PC-3 (cell line): ENCODE measurements at regions not wholly inside any gene's neighbourhood (a gene's known extent, or its start where the extent isn't known, plus 50 kb on each side); places are given as distances from the start of the nearest gene placed in this dataset.

Experiments used
- ATAC-seq: fragments of 200-7000 bp; cut with Tn5 transposase; 2 replicates; pipeline ENCODE4 v1.9.1; 2020; ENCODE audit warnings: mild to moderate bottlenecking, moderate library complexity
- BruUV-seq: library from RNA; stranded (reverse); fragments of 400-500 nt; replicated peaks from 2 replicates; lab custom pipeline; 2021; lab: Mats Ljungman, UMichigan
- CTCF ChIA-PET: fragments of 300-600 bp; sonication (Branson Sonifier 250); formaldehyde crosslinking; loops from one replicate; lab custom pipeline; 2022; ENCODE audit warnings: antibody characterized with exemption; lab: Charles Lee
- POLR2A ChIA-PET: fragments of 300-600 bp; sonication (Branson Sonifier 250); formaldehyde crosslinking; loops from one replicate; lab custom pipeline; 2022; ENCODE audit warnings: antibody characterized with exemption; ENCODE audit not compliant: unreplicated experiment; lab: Charles Lee
- DNase-seq: peaks from one replicate; pipeline ENCODE4 v3.0.0-alpha.2; 2015
- H2AFZ ChIP-seq: fragments of 300-600 bp; sonication (generic); 2 replicates; pipeline ENCODE4 v1.6.0; 2016; ENCODE audit warnings: antibody characterized with exemption, low read length
- H3F3A ChIP-seq: fragments of 300-600 bp; sonication (generic); one replicate; pipeline ENCODE4 v1.6.0; 2017; ENCODE audit warnings: antibody characterized with exemption, low read length, control low read depth, mild to moderate bottlenecking; ENCODE audit not compliant: unreplicated experiment
- H3K27ac ChIP-seq: fragments of 300-600 bp; sonication (generic); 2 replicates; pipeline ENCODE4 v1.5.1; 2016; ENCODE audit warnings: mild to moderate bottlenecking, low read length
- H3K27me3 ChIP-seq: fragments of 300-600 bp; sonication (generic); 2 replicates; pipeline ENCODE4 v1.6.1; 2016; ENCODE audit warnings: low read length, mixed read lengths
- H3K36me3 ChIP-seq: fragments of 300-600 bp; sonication (generic); 2 replicates; pipeline ENCODE4 v1.6.1; 2016; ENCODE audit warnings: low read depth, mixed run types, low read length, mixed read lengths
- H3K4me1 ChIP-seq: fragments of 300-600 bp; sonication (generic); 2 replicates; pipeline ENCODE4 v1.5.1; 2016; ENCODE audit warnings: low read length; ENCODE audit not compliant: insufficient read depth
- H3K4me2 ChIP-seq: fragments of 300-600 bp; sonication (generic); 2 replicates; pipeline ENCODE4 v1.6.0; 2016; ENCODE audit warnings: low read length
- H3K4me3 ChIP-seq: fragments of 300-600 bp; sonication (generic); 2 replicates; pipeline ENCODE4 v1.5.1; 2016; ENCODE audit warnings: mild to moderate bottlenecking, low read length, mixed read lengths
- H3K79me2 ChIP-seq: fragments of 300-600 bp; sonication (generic); 2 replicates; pipeline ENCODE4 v1.6.1; 2017; ENCODE audit warnings: low read length, mixed read lengths
- H3K9ac ChIP-seq: fragments of 300-600 bp; sonication (generic); 2 replicates; pipeline ENCODE4 v1.6.0; 2016; ENCODE audit warnings: mild to moderate bottlenecking, low read length
- H3K9me2 ChIP-seq: fragments of 300-600 bp; sonication (generic); replicated peaks from 2 replicates; pipeline ENCODE4 v1.6.1; 2016; ENCODE audit warnings: mixed run types, low read length, mixed read lengths
- H3K9me3 ChIP-seq: fragments of 300-600 bp; sonication (generic); 2 replicates; pipeline ENCODE4 v1.6.1; 2016; ENCODE audit warnings: low read length, mixed read lengths
- H4K20me1 ChIP-seq: fragments of 300-600 bp; sonication (generic); 2 replicates; pipeline ENCODE4 v1.6.1; 2016; ENCODE audit warnings: low read length, mixed read lengths
- EZH2 ChIP-seq: fragments of 300-600 bp; sonication (generic); IDR thresholded peaks from one replicate; pipeline ENCODE4 v1.6.1; 2017; ENCODE audit warnings: antibody characterized with exemption, mild to moderate bottlenecking, low read length; ENCODE audit not compliant: unreplicated experiment
- EZH2phosphoT487 ChIP-seq: fragments of 300-600 bp; sonication (generic); IDR thresholded peaks from 2 replicates; pipeline ENCODE4 v1.6.1; 2018; ENCODE audit warnings: mild to moderate bottlenecking, antibody characterized with exemption, low read length, borderline replicate concordance
- intact Hi-C: fragments of 100-400 bp; cut with micrococcal nuclease; formaldehyde crosslinking; loops from 2 replicates; pipeline ENCODE4 v1.9.0; 2023
- TF ChIP-seq, protein P1 (sequence below): fragments of 300-600 bp; sonication (generic); conservative IDR thresholded peaks from 2 replicates; pipeline ENCODE4 v1.5.1; 2017; ENCODE audit warnings: antibody characterized with exemption, low read depth, mild to moderate bottlenecking, low read length

DNA sequence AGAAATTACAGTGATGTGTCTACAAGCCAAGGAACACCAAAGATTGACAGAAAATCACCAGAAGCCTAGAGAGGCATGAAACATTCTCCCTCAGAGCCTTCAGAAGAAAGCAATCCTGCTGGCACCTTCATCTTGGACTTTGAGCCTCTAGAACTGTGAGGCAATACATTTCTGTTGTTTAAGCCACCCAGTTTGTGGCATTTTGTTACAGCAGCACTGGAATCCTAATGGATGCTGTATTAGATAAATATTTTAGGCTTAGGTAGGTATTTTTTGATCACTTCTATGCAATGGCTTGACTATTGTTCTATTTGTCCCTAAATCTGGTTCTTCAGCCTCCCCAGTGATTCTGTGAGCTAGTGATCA lies 453.1 kb downstream of the LTN1 start:
- no peak overlapping the region for H3K4me3 ChIP-seq
- intact Hi-C loops = loop anchor here (1.0 to 5.0 kb wide), 5 partner anchors 11 to 1697 kb away; no protein-coding TSS in a partner anchor
- DNase-seq = no peak
- no peaks in the 10 kb centered on the region for H3K9me3 ChIP-seq
- peak overlapping the region; percentile 97 for H3K27ac ChIP-seq
- CTCF ChIA-PET = no interaction called here
- TF ChIP-seq EZH2 (no peak), EZH2phosphoT487 (no peak)
- TF ChIP-seq, protein P1, sequence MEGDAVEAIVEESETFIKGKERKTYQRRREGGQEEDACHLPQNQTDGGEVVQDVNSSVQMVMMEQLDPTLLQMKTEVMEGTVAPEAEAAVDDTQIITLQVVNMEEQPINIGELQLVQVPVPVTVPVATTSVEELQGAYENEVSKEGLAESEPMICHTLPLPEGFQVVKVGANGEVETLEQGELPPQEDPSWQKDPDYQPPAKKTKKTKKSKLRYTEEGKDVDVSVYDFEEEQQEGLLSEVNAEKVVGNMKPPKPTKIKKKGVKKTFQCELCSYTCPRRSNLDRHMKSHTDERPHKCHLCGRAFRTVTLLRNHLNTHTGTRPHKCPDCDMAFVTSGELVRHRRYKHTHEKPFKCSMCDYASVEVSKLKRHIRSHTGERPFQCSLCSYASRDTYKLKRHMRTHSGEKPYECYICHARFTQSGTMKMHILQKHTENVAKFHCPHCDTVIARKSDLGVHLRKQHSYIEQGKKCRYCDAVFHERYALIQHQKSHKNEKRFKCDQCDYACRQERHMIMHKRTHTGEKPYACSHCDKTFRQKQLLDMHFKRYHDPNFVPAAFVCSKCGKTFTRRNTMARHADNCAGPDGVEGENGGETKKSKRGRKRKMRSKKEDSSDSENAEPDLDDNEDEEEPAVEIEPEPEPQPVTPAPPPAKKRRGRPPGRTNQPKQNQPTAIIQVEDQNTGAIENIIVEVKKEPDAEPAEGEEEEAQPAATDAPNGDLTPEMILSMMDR = no peak
- peaks cover 24% of the 10 kb centered on the region for H3F3A ChIP-seq
- H3K4me1 ChIP-seq = peaks cover 52% of the 10 kb centered on the region
- peak overlapping the region; percentile 33 for H3K4me2 ChIP-seq
- no peaks in the 10 kb centered on the region for H3K36me3 ChIP-seq
- no peaks in the 10 kb centered on the region for H3K79me2 ChIP-seq
- H3K9me2 ChIP-seq = no peaks in the 10 kb centered on the region
- ATAC-seq = no peak
- TSS peak; percentile 55 for BruUV-seq
- H2AFZ ChIP-seq = 0 out of 2 replicates have a peak overlapping the region, but pooled peaks have one; percentile 23
- H3K9ac ChIP-seq = peak overlapping the region; percentile 92
- H3K27me3 ChIP-seq = no peaks in the 10 kb centered on the region
- H4K20me1 ChIP-seq = no peaks in the 10 kb centered on the region
- POLR2A ChIA-PET = no interaction called here

DNA sequence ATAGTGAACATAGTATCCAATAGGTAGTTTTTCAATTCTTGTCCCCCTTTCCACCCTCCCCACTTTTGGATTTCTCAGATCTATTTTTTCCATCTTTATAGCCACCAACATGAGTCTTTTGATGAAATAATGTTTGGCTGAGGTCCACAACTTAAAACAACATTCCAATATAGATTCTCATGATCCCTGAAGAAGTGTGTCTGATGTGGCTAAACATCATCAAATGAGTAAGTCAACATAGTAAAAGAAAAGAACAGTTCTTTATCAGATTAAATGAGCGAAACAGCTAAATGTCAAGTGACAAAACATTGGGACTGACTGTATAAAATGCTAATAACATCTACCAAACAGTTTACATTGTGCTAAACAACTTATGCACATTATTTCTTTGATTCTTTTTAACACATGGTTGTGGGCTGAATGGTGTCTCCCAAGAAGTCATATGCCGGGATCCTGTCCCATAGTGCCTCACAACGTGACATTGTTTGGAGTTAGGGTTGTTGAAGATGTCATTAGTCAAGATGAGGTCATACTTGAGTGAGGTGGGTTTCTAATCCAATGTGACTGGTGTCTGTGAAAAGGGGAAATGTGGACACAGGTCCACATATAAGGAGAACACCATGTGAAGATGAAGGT lies 453.6 kb downstream of the LTN1 start:
- Histone ChIP-seq H2AFZ (0 out of 2 replicates have a peak overlapping the region, but pooled peaks have one; percentile 23), H3F3A (peaks cover 24% of the 10 kb centered on the region), H3K4me2 (peak overlapping the region; percentile 54), H3K36me3 (no peaks in the 10 kb centered on the region), H3K27ac (peak overlapping the region; percentile 97), H3K9me3 (no peaks in the 10 kb centered on the region), H3K9ac (peak overlapping the region; percentile 92), H4K20me1 (no peaks in the 10 kb centered on the region), H3K4me1 (peaks cover 52% of the 10 kb centered on the region), H3K4me3 (no peak overlapping the region), H3K9me2 (no peaks in the 10 kb centered on the region), H3K27me3 (no peaks in the 10 kb centered on the region), H3K79me2 (no peaks in the 10 kb centered on the region)
- ChIA-PET CTCF (no interaction called here), POLR2A (no interaction called here)
- intact Hi-C loops = loop anchor here (1.0 to 5.0 kb wide), 5 partner anchors 11 to 1697 kb away; no protein-coding TSS in a partner anchor
- BruUV-seq = no TSS peak
- ATAC-seq (peak; percentile 39), DNase-seq (peak; percentile 96)
- TF ChIP-seq EZH2 (no peak), EZH2phosphoT487 (no peak)
- TF ChIP-seq, protein P1 = no peak
